HT-29 (cell line): ENCODE measurements at regions not wholly inside any gene's neighbourhood (a gene's known extent, or its start where the extent isn't known, plus 50 kb on each side); places are given as distances from the start of the nearest gene placed in this dataset.

Experiments
- DNase-seq: peaks from one replicate; pipeline ENCODE4 v3.0.0-alpha.2; 2015; ENCODE audit warnings: low spot score

DNA sequence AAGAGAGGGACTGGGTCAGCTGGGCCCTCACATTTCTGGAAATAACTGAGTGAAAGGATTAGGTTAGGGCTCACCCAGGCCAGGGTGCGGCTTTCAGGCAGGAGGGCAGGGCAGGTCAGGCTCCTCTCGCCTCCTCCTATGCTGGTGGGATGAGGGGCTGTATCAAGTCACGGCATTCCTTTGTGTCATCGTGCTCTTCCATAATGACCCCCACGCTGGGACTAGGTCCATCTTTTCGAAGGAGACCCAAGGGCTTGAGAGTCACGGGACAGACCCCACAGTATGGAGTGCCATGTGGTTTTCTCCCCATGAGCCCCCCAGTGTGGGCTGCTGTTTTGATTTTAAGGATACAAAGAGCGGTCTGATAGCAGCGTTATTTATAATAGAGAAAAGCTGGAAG lies 137.8 kb upstream of the COPS8 start:
- DNase-seq: no peak

DNA sequence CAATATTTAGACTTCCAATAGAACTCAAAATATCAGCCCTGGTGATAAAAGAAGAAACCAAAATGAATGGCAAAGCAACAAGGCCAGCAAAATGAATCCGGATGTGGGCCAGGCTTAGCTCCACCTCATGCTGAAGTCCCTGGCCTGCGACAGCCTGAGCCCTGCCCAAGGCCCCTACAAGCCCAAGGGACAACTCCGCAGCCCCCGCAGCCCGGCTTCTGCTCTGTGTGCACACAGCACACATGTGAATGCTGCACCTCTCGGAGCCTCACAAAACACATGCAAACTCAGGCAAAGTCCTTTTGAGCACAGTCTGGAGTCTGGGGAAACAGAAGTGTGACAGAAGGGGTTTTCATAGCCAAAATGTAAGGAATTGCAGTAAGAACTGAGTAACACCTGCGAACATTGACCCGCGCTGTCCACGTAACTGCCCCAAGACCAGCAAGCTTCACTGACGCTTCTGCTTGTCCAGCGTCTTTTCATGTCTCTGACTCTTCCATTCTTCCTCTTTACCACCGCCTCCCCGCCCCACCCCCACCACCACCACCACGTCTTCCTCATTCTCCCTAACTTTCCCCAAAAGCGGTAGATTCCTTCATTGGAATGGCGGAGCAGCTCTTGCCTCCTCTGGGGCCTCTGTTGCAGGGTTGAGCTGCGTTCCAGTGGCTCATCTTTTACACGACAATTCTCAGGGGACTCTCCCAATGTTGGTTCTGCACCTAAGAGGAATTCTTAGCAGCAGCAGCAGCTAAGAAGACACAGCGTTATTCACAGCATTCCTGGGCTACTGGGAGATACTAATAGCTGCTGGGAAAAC lies 136.4 kb upstream of the COPS8 start:
- DNase-seq: no peak

DNA sequence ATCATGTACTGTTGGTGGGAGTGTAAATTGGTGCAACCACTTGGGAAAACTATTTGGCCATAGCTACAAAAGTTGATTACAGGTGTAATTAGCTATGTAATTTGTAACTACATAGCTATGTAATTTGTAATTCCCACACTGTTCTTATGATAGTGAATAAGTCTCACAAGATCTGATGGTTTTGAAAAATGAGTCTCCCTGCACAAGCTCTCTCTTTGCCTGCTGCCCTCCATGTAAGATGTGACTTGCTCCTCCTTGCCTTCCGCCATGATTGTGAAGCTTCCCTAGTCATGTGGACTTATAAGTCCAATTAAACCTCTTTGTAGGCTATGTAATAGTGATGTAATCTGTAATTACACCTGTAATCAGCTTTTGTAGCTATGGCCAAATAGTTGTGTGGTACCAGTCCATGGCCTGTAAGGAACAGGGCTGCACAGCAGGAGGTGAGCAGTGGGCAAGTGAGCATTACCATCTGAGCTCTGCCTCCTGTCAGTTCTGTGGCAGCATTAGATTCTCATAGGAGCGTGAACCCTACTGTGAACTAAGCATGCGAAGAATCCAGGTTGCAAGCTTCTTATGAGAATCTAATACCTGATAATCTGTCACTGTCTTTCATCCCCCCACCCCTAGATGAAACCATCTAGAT lies 133.7 kb upstream of the COPS8 start:
- no peak for DNase-seq

DNA sequence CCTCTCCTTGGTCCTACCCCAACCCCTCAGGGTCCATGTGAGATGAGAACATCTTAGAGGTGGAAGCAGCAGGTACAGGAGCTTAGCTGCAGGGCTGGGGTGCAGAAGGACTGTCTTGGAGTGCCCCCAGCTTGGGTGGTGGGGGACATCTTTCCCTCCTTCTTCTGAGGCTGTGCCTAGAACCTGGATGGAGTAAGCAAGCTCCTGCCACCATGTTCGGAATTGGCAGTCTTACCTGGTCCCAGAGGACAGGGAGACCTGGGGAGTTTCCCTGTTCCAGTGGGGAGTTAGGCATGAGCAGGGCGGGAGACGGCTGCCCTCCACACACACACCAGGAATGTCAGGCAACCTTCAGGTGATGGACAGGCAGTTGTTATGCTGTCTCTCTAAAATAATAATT lies 131.0 kb upstream of the COPS8 start:
- no peak for DNase-seq

DNA sequence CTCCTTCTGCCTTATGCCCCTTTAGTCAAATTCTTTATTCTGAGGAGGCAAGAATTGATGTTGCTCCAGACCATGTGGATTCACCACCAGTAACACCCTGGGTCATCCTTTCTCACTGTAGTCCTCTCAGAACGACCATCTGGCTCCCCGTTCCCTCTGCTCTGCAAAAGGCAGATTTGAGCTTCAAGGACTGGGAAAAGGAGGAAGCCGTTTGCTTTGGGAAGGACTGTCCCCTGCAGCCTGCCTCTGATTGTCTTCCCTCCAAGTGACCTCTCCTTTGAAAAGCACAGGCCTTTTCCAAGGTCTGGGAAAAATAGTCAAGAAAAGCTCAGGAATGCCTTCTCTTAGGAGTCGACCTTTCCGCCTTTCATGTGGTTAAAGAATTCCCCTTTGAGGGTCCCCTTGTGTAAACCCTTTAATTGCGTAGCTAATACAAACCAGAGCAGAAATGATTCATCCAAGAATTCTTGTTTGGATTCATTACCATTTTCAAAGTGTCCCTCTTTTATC lies 130.1 kb upstream of the COPS8 start:
- DNase-seq: no peak

- DNase-seq: no peak
Measured at GRCh38 chr2:236956031-236956618, 129.6 kb upstream of the COPS8 start.

- DNase-seq: no peak
Measured at GRCh38 chr2:236956641-236957040, 129.0 kb upstream of the COPS8 start.

GRCh38 chr2:236959036-236959435 lies 126.7 kb upstream of the COPS8 start:
- DNase-seq: no peak

DNA sequence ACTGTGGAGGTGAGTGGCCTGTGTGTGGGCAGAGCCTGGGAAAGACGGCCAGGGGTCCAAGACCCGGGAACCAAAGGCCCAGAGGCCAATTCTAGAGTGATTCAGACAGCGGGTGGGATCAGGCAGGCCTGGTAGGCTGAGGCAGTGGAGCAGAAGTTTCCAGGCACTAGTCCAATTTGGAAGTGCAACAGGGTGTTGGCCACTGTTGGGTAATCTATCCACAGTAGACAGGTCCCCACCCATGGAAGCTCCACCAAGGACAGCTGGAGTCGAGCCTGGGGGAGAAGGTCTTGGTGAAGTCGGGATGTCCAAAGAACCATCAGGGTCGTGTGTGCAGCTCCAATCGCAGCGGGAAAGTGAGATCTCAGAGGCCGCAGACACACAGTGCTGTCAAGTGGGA lies 125.8 kb upstream of the COPS8 start:
- DNase-seq: no peak

GRCh38 chr2:236960531-236960930 lies 125.2 kb upstream of the COPS8 start:
- no peak for DNase-seq

- no peak for DNase-seq
Measured at GRCh38 chr2:236962816-236963215, 122.9 kb upstream of the COPS8 start.

DNA sequence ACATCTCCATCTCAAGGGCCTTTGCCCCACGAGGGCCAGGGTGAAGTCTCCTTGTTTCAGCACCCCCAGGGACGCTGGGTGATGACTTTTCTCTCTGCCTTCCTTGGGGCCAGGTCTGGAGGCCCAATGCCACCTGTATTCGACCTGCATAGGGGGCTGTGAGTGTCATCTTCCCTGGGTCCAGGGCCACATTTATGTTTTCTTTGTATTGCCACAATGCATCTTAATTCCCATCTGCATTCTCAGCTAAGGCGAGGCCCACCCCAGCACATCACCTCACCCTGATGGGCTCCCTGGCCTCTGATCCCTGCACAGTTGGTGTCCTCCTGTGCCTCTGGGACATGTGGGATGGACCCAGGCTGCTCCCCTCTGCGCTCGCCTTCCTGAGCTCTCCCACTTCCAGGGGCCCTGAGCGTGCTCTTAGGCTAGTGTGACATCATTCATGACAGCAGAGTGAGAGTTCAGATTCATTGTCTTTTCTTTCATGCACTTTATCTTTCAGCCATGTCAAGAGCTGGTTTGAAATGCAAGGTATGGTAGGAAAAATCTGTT lies 122.0 kb upstream of the COPS8 start:
- DNase-seq: no peak

- no peak for DNase-seq
Measured at GRCh38 chr2:236964291-236964690, 121.4 kb upstream of the COPS8 start.

DNA sequence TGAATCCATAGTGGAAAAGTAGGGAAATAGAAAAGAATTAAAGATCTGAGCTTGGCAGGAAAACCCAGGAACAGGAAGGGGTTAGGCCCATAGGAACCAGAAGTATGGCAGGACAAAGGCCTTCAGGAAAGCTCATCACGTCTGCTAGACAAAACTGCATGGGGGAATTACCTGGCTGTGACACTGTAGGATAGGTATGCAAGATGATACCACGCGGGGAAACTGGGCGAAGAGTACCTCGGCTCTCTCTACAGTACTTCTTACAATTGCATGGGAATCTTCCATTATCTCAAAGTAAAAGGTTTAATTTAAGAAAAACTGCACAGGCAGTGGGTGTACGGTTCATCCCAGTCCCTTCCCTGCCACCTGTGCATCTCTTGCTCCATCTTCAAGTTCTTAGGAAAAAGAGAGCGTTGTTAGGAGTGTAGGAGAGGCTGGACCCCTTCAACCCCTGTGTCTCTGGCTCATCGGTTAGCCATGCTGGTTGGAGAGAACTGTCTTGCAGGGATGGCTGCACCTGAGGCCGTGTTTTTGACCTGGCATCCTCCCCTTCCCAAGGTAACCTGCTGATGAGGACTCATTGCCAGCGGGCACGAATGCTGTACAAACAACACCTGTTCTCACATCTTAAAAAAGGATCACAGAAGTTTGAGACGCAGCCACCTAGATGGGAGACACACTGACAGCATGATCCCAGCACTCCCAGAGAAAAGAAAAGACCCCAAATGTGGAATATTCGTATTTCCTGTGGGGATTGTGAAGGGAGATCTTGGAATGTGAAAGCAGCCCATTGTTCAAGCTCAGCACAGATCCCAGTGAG lies 120.5 kb upstream of the COPS8 start:
- no peak for DNase-seq

DNA sequence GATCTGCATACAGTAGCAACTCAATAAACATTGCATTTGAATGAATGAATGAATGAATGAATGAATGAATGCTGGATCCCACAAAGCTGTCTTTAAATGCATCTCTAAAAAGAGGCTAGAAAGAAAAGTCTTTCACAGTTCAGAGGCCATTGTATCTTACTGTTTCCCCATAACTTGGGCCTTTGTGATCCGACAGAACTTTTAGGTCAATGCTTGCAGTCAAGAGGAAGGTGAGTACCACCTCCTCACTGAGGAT lies 119.9 kb upstream of the COPS8 start:
- no peak for DNase-seq

- DNase-seq: no peak
Measured at GRCh38 chr2:236967499-236967783, 118.2 kb upstream of the COPS8 start.

GRCh38 chr2:236968101-236968879 lies 117.4 kb upstream of the COPS8 start:
- DNase-seq: no peak

DNA sequence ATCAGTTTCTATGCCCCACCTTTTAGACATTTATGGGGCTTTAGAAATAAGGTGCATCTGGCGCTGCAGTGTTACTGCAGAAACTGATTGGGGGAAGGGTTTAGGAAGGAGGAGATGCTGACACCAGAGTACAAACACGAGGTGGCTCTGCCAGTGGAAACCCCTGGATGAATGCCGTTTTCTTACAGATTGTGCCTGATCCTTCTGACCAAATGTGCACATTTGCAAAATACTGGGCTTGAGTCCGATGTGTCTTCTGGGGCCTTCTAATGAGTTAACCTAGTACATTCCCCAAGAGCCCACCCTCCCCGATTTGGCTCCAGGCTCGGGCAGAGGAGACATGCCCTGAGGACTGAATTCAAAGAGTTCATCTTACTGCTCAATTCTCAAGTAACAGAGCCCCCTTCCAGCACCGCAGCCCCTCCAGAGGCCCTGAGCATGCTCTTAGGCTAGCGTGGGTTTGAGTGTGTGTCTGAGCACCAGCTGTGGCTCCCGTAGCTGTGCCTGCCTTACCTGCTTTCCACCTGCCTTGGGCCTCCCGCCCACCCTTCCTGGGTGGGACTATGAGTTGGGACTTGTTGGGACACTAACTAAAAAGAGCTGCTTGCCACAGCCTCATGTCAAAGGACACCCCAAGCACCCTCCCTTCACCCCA lies 116.7 kb upstream of the COPS8 start:
- DNase-seq: no peak

GRCh38 chr2:236969767-236970655 lies 115.7 kb upstream of the COPS8 start:
- no peak for DNase-seq

- DNase-seq: no peak
Measured at GRCh38 chr2:236970656-236971010, 115.1 kb upstream of the COPS8 start.
